ENCODE measurements at regions not wholly inside any gene's neighbourhood (a gene's known extent, or its start where the extent isn't known, plus 50 kb on each side); places are given as distances from the start of the nearest gene placed in this dataset.

DNA sequence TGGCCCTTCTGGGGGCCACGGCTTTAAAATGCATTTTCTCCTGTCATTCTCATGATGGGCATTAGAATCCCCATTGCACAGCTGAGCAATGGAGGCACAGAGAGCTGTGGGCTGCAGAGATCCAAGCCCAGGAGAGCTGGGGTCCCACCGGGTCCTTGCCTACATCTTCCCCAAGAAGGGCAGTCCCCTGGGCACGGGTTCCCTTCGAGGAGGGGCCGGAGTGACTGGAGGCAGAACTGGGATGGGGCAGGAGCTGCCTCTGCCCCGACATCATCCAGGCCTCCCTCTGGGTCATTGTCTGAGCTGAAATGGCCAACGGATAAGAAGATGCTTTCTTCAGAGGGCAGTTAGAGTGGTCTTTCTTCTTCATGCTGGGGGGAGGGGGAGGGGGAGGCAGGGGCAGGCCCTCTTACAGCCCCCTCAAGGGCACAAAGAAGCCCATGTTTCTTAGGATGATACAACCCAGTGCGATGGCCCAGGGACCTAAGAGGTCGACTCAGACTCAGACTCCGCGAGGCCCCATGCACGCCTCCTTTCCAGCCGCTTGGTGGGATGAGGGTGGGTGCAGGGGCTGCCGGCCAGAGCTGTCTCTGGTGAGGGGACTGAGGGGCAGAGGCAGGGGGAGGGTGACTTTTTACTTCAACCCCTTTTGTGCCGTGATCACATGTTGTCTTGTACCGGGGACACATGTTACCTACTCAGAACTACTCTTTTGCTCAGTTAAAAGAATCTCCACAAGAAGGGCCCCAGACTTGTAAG lies 112.4 kb upstream of the IRX2 start:
- TF ChIP-seq, protein P1, sequence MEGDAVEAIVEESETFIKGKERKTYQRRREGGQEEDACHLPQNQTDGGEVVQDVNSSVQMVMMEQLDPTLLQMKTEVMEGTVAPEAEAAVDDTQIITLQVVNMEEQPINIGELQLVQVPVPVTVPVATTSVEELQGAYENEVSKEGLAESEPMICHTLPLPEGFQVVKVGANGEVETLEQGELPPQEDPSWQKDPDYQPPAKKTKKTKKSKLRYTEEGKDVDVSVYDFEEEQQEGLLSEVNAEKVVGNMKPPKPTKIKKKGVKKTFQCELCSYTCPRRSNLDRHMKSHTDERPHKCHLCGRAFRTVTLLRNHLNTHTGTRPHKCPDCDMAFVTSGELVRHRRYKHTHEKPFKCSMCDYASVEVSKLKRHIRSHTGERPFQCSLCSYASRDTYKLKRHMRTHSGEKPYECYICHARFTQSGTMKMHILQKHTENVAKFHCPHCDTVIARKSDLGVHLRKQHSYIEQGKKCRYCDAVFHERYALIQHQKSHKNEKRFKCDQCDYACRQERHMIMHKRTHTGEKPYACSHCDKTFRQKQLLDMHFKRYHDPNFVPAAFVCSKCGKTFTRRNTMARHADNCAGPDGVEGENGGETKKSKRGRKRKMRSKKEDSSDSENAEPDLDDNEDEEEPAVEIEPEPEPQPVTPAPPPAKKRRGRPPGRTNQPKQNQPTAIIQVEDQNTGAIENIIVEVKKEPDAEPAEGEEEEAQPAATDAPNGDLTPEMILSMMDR (IDR thresholded peaks at IDR 0.05), result no peak
- no peak for TF ChIP-seq EP300 (IDR thresholded peaks at IDR 0.05)
- no peak for TF ChIP-seq POLR2A (IDR thresholded peaks at IDR 0.05)

All from tibial nerve (tissue), 4 donors.